ENCODE measurements at regions not wholly inside any gene's neighbourhood (a gene's known extent, or its start where the extent isn't known, plus 50 kb on each side); places are given as distances from the start of the nearest gene placed in this dataset.

DNA sequence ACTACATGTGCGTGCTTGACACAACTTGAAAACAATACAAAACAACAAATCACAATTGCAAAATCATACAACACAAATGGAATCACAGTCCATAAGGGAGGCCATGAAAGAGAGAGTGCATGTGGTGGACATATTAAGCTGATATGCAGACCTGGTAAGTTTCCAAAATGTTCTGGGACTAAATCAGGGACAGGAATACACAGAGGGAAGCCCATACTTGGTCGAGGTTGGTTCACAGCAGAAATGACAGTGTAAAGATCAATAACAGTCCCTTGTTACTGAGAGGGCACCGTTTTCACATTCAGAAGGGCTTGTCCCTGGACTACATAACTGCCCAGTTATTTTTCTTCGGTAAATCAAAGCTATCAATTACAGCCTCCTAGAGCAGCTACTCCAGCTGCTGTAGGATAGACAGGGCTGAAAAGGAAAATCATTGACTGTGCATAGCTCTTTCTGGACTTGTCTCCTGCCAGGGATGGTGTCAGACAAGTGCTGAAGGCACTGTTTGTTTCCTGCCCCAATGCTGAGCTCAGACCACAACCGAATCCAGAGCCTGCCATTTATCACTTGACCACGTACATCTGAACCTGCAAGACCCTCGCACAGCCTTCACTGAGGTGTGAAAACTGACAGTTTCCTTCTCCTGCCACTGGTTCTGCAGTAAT lies 79.5 kb upstream of the KCNMB2 start (continued):
- TF ChIP-seq, protein P1, sequence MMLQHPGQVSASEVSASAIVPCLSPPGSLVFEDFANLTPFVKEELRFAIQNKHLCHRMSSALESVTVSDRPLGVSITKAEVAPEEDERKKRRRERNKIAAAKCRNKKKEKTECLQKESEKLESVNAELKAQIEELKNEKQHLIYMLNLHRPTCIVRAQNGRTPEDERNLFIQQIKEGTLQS (IDR thresholded peaks at IDR 0.05; ENCODE audit: insufficient read depth, low read depth, low read length): no peak
- no peak for TF ChIP-seq EGR1 (IDR thresholded peaks at IDR 0.05; ENCODE audit: borderline replicate concordance, low read depth, low read length)
